ENCODE measurements at regions not wholly inside any gene's neighbourhood (a gene's known extent, or its start where the extent isn't known, plus 50 kb on each side); places are given as distances from the start of the nearest gene placed in this dataset.

DNA sequence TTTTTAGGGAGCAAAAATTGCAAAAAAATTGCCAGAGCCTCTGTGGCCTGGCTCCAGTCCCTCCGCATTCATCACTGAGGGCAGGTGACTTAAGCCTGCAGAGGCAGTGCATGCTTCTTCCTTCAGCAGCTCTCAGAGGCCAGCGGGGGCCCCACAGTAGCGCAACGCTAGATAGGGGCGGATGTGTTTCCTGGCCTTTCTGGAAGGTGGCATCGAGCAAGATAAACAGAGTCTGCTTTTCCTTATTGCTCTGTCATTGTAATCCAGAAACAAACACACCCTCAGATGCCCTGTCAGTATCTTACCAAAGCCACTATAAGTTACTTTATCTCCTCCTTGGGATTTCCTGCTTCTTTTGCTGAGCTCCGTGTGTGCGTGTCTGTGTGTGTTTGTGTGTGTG is 75.5 kb upstream of the IRX6 start:
- TF ChIP-seq, protein P1, sequence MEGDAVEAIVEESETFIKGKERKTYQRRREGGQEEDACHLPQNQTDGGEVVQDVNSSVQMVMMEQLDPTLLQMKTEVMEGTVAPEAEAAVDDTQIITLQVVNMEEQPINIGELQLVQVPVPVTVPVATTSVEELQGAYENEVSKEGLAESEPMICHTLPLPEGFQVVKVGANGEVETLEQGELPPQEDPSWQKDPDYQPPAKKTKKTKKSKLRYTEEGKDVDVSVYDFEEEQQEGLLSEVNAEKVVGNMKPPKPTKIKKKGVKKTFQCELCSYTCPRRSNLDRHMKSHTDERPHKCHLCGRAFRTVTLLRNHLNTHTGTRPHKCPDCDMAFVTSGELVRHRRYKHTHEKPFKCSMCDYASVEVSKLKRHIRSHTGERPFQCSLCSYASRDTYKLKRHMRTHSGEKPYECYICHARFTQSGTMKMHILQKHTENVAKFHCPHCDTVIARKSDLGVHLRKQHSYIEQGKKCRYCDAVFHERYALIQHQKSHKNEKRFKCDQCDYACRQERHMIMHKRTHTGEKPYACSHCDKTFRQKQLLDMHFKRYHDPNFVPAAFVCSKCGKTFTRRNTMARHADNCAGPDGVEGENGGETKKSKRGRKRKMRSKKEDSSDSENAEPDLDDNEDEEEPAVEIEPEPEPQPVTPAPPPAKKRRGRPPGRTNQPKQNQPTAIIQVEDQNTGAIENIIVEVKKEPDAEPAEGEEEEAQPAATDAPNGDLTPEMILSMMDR (IDR thresholded peaks at IDR 0.05), result no peak
- TF ChIP-seq POLR2A (IDR thresholded peaks at IDR 0.05), result no peak
